Stimulated activated naive CD4-positive, alpha-beta T cell (primary cell): ENCODE measurements at regions not wholly inside any gene's neighbourhood (a gene's known extent, or its start where the extent isn't known, plus 50 kb on each side); places are given as distances from the start of the nearest gene placed in this dataset.

Experiments
- DNase-seq, 6 experiments: peaks; one replicate each; lab custom pipeline; 2025; lab: John Stamatoyannopoulos, UW

DNA sequence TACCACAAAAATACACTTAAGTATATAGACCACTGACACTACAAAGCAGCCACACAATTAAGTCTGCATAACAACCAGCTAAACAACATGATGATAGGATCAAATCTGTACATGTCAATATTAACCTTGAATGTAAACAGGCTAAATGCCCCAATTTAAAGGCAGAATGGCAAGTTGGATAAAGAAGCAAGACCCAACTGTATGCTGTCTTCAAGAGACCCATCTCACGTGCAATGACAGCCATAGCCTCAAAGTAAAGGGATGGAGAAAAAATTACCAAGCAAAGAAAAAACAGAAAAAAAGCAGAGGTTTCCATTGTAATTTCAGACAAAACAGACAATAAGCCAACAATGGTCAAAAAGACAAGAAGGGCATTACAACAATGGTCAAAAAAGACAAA lies 77.3 kb upstream of the APC start:
- DNase-seq, result no peak

DNA sequence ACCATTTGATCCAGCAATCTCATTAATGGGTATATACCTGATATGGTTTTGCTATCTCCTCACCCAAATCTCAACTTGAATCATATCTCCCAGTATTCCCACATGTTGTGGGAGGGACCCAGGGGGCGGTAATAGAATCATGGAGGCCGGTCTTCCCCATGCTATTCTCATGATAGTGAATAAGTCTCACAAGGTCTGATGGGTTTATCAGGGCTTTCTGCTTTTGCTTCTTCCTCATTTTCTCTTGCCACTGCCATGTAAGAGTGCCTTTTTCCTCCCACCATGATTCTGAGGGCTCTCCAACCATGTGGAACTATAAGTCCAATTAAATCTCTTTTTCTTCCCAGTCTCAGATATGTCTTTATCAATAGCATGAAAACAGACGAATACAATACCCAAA lies 74.5 kb upstream of the APC start:
- DNase-seq, result no peak

DNA sequence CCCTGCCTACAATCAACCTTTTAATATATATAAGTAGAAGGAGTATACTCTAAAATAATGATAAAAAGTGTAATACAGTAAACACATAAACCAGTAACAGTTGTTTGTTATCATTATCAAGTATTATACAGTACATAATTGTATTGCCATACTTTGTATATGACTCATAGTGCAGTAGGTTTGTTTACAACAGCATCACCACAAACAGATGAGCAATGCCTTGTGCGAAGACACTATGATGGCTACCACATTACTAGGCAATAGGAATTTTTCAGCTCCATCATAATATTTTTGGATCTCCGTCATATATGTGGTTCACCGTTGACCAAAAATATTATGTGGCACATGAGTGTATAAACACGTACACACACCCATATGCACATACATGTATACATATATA lies 69.7 kb upstream of the APC start:
- DNase-seq, result no peak

DNA sequence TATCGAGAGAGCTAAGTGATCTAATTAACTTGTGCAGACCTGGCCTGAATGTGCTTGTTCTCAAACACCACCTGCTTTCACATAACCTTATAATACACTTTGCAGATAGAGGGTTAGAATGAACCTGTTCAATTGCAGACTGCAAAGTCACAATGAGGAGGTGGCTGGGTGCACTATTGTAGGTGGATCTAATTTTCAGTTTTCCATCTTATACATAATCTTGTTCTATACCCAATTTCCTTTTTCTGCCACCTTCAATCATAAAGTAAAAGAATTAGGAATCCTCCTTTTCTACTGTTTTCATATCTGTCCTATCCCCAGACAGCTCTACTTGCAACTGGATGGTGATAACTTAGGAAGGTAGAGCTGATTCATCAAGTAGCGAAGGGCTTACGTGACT lies 68.8 kb upstream of the APC start:
- no peak for DNase-seq

DNA sequence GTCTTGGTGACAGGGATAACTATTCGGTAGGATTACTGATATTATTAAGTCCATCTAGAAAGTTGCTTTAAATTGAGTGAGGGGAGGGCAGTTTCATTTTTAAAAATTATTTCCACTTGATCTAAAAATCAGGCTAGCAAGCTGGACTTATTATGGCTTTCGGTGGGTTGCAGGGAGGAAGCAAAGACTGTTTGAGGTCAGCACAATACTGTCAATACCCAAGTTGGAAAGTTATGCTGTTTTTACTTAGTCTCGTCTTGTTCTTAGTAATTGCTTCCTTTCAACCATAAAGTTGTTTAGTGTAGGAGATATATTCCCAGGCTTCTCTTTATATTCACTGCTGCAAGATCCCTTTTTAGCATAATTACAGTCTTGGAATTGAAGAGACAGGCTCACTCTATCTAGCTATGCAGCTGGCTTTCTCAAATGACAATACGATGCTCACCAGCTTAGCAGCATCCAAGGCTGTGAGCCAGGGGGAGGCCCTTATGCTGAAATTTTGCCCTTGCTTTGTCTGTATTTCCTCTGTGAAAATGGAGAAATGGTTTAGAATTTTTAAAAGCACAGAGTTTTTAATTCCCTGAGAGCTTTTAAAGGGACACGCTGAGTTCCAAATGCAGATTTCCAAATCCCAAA lies 68.2 kb upstream of the APC start:
- no peak for DNase-seq

DNA sequence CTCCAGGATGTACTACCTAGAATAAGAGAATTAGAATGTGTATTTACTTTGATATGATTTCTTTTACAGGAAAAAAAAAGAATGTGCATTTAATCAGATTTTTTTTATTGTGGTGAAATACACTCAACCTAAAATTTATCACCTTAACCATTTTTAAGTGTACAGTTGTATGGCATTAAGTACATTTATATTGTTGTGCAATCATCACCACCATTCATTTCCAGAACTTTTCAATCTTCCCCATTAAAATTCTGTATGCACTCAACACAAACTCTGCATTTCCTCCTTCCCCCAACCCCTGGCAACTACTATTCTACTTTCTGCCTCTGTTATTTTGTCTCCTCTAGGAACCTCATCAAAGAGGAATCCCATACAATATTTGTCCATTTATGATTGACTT lies 66.0 kb upstream of the APC start:
- no peak for DNase-seq

DNA sequence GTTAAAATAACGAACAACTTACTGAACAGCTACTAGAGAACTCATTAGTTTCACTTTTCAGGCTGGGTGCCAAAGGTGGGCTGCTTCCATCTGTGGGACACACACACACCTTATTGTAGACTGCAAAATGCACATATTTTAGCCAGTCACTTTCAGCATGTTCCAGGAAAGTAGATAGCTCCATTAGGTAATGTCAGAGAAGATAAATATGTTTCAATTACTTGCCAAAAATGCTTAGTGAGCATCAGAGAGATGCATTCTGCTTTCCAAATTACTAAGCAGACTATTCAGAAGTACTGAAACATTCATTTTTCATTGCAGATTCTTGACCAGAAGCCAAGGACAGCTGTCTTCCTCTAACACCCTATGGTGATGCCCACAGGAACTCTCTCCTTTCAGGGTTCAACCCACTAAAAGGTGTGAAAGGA lies 56.2 kb upstream of the APC start:
- no peak for DNase-seq

DNA sequence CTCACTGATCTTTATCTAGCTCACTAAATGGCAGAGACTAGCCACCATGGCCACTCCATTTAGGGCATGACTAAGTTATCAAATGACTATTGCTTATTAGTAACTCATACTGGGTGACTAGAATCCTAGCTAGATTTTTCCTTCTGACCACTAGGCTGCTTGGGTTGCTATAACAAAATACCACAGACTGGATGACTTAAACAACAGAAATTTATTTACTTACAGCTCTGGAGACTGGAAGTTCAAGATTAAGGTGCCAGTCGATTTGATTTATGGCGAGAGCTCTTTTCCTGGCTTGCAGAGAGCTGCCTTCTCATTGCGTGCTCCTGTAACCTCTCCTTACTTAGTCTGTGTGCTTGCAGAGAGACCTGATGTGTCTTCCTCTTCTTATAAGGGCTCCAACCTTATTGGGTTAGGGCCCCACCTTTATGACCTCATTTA lies 55.0 kb upstream of the APC start:
- no peak for DNase-seq

DNA sequence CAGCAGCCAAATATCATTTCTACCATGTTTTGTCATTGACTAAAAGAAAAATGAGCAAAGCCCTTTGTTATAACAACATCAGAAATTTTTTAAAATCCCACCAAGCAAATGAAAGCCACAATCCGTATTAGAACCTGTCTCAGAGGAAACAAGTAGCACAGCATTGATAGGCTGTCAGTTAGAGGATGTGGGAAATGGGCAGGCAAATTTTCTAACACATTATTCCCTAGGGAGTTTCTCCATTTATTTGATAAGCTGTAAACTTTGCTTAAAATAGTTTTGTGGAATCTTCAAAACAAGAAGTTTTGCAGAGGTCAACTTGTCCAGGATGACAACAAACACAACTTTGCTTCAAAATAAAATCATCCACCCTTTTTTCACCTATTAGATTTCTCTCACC lies 53.6 kb upstream of the APC start:
- DNase-seq, result no peak

DNA sequence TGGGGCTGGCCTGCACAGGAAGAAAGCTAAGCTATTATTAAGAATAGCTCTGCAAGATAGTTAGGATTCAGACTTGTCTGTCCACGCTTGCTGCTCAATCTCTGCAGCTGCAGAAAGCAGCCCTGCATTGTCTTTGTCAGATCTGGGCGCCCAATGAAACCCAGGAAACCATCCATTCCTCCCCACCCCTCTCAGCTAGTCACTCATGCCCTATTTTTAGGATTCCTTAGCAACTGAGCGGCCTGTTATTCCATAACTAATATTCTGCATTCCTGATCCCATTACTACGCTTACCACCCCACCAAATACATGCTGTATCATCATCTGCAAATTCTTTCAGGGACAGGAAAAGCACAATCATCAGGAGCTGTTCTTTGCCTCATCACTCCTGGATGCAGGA lies 52.9 kb upstream of the APC start:
- DNase-seq, result no peak

DNA sequence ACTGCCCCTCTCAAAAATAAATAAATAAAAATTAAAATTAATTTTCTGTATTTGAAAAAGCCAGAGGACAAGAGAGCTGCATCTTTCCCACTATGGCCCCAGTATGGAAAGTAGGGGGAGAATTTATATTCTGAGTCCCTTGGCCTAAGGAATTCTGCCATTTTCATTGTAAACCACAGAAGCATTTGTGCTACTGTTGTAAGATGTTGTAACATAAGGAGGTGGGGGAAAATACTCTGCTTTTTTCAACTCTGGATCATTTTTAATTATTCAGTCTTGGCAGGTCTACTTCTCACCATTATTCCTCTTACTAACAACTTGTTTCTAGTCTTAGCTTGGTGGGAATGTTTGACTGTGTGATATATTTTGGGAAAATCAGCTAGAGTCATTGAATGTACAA lies 52.3 kb upstream of the APC start:
- no peak for DNase-seq

DNA sequence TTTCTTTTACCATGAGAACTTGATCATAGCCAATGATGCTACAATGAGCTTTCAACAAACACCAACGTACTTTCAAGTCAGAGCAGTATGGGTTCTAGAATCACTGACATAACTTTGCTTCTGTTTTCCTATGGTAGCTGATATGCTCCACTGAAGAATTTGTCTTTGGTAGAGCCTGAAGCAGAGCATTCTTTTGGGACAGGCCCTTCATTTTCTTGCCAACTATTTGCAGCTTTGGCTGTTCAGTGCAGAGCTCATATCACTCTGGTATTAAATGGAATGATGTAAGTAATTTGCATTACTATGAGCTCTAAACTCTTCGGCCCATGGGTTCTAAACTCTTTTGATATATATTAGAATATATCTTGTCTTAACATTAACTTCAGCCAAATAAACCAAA lies 51.8 kb upstream of the APC start:
- DNase-seq, result no peak

DNA sequence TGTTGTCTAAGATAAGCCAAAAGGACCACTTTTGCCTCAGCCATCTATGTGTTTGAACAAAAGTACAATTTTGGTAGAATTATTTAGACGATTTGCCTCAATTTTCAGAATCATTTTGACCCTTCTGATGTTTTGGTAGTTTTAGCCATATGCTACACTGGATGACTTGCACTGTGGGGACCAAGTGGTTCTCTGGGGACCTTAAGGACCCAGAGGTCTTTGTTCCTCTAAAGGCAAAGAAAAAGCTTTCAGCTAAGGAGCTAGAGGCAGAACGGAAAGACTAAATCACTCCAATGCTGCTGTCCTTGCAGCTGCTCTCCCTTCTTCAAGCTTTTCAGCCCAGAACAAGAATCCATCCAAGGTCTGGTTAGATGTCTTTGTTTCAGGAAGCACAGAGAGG lies 51.0 kb upstream of the APC start:
- no peak for DNase-seq

DNA sequence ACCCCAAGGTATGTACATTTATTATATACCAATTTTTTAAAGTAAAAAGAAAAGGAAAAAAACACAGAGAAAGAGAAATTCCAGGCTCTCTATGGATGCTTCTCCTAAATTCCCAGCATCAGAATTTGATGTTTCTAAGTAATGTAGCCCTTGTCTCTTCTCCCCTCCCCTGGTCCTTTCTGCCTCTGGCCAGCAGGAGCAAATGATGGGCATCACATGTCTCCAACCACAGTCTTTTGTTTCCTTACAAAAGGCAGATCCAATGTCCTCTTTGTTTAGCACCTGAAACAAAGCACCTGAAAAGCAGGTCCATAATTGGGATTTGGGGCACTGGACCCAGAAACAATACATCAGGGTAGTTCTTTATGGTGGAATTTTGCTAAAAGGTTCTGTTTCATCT lies 50.4 kb upstream of the APC start:
- DNase-seq, result no peak
